Dedifferentiated amniotic fluid mesenchymal stem cell (primary cell): ENCODE measurements at regions not wholly inside any gene's neighbourhood (a gene's known extent, or its start where the extent isn't known, plus 50 kb on each side); places are given as distances from the start of the nearest gene placed in this dataset.
"Not testable (repeated sequence)": the region's sequence is repeated elsewhere in the genome, so short reads cannot be mapped to it uniquely, and the experiment has no call there.

Experiments
- DNase-seq: peaks from one replicate; pipeline ENCODE4 v3.0.0-alpha.2; 2016; ENCODE audit errors: extremely low spot score

DNA sequence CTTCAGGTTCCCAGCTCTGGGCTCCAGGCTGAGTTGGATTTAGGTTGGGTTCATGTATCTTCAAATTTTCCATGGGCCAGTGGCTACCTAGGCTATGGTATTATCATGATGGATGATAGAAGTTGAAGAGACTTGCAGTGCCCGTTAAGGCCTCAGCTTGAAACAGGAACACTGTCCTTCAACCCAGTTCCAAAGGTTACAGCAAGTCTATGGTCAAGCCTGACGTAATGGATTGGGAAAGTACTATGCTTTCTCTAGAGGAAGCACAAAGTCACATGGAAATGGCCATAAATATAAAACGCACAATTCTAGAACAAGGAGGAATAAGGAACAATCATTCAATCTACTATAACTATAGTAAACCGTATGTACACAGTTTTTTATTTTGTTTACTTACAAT, 593.2 kb downstream of the ZEB2 start:
- no peak for DNase-seq

DNA sequence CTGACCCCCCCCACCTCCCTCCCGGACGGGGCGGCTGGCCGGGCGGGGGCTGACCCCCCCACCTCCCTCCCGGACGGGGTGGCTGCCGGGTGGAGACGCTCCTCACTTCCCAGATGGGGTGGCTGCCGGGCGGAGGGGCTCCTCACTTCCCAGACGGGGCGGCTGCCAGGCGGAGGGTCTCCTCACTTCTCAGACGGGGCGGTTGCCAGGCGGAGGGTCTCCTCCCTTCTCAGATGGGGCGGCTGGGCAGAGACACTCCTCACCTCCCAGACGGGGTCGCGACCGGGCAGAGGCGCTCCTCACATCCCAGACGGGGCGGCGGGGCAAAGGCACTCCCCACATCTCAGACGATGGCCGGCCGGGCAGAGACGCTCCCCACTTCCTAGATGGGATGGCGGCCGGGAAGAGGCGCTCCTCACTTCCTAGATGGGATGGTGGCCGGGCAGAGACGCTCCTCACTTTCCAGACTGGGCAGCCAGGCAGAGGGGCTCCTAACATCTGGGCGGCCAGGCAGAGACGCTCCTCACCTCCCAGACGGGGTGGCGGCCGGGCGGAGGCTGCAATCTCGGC, 597.6 kb downstream of the ZEB2 start:
- DNase-seq, result not testable (repeated sequence)

DNA sequence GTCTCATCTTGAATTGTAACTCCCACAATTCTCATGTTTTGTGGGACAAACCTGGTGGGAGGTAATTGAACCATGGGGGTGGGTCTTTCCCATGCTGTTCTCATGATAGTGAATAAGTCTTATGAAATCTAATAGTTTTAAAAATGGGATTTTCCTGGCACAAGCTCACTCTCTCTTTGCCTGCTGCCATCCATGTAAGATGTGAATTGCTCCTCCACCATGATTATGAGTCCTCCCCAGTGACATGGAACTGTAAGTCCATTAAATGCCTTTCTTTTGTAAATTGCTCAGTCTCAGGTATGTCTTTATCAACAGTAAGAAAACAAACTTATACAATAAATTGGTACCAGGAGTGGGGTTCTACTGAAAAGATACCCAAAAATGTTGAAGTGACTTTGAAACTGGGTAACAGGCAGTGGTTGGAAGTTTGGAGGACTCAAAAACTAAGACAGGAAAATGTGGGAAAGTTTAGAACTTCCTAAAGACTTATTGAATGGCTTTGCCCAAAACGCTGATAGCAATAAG, 601.4 kb downstream of the ZEB2 start:
- DNase-seq, result no peak

DNA sequence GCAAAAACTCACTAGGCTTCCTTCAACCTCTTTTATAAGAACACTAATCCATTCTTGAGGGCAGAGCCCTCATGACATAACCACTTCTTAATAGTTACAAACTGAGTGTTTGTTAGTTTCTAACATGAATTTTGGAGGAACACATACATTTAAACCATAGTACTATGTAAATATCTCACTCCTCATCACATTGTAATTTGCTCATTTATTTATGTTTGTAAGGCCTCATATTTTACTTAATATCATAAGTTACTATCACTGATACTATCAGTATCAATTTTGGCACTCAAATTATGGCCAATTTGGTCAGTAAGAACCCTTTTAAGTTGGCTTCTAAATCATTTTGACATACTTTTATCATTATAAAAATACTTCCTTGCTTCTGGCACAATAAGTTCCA, 603.1 kb downstream of the ZEB2 start:
- no peak for DNase-seq

DNA sequence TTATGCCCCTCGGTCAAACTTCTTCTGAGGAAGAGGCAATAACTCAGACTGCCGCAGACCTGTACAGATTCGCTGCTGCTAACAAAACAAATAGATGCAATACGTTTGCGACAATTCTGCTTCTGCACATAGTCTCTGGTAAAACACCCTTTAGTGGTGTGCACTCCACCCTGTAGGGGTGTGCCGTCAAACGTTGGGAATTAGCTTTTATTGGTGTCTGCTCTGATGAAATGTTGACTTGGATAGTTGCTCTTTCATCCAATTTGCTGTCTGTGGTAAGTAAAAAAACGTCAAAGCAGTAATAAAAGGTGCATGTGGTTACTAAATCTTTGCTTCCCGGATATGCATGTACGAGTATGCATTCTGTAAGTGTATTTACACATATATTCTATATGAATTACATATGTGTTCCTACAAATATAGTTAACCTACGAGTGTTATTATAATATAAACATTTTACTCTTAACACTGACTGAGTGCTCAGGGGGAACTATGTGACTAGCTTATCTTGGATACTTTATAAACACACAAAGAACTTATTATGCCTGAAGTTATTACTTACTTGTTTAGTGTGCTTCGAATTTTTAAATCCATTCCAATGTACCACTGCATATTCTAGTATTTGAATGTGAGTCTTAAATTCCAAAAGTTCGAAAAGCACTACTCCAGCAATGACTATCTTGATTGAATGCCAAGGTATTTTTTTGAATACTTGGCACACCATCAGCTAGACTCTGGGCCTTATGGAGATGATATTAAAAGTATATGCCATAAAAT, 610.2 kb downstream of the ZEB2 start:
- DNase-seq, result no peak

DNA sequence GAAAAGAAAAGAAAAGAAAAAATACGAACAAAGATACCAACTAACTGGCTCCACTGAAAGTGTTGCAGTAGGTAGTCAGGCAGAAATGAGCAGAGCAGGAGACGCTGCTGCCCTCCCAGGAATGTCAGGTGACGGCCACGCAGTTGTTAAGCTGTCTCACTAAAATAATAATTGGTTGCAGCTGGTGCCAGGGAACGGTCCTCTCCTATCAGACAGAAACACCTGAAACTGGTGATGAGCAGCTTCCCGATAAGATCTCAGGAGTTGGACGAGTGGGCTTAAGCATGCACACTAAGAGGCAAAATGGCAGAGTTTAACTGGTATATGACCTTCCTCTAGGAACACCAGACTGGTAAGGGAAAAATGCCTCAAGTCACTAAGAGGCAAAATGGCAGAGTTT, 611.1 kb downstream of the ZEB2 start:
- DNase-seq, result no peak

DNA sequence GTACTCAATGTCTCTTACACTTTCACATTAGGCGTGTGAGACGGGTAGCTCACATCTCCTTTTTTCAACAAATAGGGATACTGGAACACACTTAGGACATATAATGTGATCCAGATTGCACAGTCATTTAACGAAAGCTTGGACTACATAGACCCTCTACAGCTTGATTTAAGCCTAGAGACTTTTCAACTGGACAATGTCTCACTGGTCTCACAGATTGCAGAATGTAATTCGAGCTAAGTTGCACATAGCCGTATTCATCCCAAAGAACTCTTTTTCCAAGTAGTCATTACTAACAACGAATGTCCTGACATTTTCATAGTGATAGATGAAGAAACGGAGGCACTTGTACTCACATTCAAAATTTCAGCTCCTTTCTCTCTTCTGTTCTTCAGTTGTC, 612.1 kb downstream of the ZEB2 start:
- DNase-seq, result no peak

DNA sequence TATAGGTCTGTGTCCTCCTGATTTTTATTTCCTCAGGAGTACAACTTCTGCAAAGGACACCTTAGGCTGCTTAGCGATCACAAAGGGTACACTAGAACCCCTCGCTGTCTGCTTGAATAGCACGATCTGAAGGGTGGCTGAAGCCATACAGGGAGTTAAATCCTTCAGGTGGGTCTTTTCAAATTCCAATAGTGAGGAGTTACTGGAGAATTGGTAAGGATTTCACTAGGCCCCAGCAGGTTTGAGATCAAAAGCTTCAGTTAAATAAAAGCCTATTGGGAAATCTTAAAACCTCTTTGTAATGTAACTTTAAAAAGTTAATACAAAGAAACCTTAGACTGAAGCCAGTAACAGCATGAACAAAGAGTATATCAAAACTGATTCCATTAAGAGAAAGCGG, 613.1 kb downstream of the ZEB2 start:
- DNase-seq, result no peak

DNA sequence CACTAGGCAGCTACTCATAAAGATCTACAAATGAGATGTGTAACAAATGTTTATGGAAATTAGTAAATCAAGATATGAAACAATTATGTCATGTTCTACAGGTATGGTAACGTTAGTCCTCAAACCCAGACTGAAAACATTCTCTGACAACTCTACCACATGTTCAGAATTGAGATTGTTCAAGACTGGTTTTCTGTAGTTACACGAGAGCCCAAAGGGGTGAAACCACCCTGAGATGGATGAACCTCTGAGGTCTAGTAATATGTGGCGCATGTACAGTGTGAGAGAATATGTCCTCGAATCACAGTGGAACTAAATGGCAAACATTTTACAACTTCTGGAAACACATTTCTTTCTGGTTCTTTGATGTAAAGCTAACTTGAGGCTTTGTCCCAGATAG, 614.3 kb downstream of the ZEB2 start:
- no peak for DNase-seq

DNA sequence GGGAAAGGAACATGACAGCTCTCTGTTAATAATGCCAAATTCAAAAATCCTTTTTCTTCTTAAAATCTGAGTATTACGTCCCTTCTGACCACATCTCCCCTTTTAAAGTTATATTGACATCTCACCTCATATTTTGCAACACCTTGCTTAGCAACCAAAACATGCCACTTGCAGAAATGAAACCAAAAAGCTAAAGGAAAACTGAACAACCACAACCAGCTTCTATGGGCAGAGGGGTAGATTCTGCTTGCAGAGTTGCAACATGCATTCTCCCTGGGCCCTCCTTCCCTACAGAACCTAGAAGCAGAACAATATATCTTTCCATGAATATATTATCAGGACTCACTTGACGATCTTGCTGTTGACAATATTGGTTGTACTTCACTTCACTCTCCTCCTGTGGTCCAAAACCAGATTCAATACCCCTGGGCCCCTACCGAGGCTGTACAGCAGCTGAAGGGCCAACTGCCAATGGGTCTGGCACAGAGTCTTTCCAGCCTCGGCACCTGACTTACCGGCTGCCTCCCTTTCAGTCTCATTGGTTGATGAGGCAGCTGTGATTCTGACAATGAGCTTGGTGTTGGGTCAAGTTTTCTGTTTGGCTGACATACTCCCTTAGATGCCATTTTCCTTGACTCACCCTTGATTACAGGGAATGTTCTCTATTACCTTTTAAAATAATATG, 616.6 kb downstream of the ZEB2 start:
- DNase-seq, result no peak

DNA sequence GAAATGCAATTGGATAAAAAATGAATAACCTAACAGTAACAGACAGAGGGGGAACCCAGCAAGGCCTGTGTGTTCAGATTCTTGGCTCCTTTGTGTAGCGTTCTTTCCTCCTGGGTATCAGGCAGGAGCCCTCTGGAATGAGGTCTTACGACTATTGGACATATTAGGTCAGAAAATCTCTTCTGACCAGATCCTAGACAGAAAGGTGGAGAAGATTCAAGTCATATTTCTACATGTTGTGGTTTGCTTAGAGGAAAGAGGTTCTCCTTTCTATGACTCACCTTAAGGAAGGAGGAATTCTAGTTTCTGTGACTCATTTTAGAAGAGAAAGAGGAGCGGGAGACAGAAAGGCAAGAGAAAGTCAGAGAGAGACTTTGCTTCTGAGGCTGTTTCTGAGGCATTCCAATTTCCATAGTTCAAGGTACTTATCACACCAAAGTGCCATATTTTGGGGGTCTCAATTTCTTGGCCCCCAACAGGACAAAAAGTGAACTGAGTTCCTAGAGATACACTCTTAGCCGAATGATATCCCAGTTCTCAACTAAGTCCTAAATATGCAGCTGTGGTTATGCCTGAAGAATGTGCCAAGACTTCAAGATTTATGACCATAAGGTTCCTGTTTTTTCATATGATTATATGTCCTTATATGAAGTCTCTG, 618.6 kb downstream of the ZEB2 start:
- peak; percentile 68 for DNase-seq

DNA sequence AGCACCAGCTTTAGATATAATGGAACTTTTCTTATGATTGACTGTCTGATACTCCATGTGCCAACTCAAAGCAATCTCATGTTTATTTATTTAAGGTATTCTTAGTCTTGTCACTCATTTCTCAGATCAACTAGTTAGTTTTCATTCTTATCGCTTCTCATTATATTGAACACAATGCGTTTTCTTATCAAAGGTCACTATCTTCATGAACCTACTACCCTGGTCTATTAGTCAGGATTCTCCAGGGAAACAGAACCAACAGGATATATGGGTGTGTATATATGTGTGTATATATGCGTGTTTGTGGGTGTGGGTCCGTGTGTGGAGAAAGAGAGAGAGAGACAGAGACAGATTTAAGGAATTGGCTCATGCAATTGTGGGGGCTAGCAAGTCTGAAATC, 619.9 kb downstream of the ZEB2 start:
- DNase-seq, result no peak

DNA sequence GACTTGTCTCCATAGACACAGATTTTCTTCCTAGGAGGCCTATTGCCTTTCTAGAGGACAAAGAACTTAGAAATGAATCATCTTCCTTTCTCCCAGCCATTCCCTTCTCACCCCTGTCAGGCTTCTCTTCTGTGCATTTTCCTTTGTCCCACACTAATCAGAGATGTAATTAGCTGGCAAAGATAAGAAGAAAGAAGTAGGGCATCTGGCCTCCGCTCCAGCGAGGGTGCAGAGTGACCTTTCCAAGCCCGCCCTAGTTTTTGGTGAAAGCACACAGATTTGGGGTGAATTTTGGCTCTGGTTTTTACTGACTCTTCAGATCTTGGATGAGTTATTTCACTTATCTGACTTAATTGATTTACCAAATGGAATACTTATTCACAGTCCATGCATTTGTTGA, 626.5 kb downstream of the ZEB2 start:
- DNase-seq, result no peak

DNA sequence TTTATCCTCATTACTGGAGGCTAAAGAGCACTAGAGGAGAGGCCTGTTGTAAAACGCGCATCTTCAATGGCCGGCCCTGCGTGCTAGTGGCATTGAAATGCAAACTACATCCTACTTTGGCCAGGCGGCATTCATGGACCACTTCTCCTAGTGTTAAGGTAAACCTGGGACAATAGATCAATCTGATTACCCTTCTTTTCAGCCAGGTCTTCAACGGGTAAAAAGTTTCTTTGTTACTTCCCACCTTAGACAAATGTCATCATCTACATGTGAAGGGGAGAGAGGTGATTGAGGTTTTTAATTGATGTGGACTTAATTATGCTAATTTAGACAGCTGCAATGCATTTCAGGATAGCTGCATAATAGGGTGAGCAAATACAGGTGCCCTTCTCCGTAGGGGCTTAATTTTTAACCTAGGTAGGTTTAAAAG, 628.0 kb downstream of the ZEB2 start:
- no peak for DNase-seq

DNA sequence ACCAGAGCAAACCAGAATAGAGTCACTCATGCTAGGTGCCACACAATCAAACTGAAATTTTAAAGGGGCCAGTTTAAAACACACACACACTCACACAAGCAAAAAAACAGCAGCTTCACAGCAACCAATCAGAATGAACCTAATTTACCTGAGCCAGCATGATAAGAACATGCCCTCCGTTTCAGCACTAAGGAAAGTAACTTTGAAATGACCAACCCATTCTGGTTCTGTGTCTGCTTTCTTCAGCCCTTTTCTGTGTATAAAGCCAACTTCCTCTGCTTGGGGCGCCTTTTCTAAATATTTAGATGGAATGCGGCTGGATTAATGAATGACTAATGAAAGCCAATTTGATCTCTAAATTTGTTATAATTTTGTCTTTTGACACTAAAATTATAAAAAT, 629.1 kb downstream of the ZEB2 start:
- no peak for DNase-seq

DNA sequence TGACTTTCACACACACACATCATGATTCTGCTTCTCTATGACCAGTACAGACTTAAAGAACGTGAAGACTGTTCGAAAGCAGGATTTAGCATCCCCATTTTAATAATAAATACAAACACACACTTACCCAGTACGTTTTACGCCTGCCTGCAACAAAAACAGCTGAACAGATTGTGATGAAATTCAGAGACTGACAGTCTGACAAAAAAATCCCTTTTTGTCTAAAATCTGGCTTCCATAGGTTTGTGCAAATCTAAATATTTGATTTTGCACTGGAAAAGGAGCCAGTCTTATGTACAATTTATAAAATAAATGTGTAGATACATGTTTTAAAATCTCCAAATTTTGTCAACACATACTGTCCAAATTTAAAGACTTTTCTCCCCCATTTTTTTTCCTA, 630.7 kb downstream of the ZEB2 start:
- no peak for DNase-seq

DNA sequence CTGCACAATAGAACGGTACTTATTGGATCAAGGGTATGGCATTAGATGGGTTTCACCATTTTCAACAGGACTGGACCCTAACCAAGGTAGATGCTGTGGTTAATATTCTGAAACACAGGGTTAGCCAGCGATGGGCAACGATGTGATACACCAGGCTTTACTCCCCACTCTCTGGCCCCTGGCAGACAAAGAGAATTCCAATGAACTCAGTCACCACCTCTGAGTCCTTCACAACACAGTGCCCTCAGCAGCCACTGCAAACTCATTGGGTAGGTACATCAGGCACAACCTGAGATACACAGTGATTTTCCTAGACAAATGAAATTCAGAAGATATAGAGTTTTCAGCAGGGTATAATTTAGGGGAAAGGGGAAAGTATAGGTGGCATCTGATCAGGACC, 634.5 kb downstream of the ZEB2 start:
- DNase-seq, result no peak

DNA sequence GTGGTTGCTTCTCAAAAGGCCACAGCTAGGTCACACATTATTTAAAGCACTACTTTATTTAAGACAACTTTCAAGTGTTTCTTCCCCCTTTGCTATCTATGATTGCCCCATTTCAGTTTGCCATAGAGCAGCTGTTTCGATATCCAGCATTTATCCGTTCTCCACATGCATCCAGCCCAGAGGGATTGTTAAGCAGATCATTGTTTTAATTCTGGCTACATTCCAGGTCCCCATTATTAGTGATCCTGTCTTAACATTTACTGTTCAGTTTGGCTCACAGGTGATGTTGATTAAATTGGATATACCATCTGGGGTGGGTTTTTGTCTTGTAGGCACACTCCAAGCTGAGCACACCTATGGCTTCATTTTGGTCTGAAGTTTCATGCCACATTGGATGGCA, 638.7 kb downstream of the ZEB2 start:
- no peak for DNase-seq

DNA sequence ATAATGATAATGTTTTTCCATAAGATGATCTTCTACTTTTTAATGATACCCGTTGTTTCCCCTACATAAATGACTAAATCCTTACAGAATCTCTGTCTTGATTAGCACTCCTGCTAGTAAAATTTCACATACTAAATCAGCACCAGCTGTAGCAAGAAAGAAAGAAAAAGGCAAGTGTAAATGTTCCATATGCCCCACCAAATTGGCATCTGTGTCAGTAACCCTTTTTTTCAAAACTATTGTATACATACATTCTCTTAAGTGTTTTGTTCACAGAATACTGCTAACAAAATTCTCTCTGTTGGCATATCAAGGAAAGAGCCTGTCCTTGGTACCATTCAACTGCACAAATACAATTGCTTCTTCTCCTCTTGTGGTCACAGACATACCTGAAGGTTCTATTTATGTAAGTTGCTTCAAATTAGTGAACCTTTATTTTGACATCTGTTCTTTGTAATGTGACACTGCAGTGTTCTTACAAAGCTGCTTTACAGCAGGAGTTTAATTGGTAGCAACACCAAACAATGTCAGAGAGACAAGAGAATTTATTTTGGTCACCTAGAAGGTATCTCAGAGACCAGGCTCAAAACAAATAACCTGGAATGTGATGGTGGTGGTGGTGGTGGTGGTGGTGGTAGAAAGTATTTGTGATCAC, 641.9 kb downstream of the ZEB2 start:
- DNase-seq, result no peak

DNA sequence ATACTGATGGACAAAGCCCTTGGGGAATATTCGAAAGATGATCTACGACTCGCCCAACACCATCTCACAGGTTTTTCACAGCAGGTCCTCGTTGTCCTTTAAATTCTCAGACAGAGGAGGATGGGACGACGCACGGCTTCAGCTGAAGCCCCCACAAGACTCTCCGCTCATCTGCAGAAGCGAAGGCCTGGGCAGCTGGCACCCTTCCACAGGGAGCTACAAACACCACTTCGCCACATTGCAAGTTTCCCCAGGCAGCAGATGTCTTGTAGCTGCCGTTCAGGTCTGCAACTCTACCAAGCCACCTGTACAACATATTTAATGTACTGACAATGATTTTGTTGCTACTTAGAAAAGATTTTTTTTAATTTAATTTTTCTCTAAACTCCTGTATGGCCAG, 642.9 kb downstream of the ZEB2 start:
- no peak for DNase-seq

DNA sequence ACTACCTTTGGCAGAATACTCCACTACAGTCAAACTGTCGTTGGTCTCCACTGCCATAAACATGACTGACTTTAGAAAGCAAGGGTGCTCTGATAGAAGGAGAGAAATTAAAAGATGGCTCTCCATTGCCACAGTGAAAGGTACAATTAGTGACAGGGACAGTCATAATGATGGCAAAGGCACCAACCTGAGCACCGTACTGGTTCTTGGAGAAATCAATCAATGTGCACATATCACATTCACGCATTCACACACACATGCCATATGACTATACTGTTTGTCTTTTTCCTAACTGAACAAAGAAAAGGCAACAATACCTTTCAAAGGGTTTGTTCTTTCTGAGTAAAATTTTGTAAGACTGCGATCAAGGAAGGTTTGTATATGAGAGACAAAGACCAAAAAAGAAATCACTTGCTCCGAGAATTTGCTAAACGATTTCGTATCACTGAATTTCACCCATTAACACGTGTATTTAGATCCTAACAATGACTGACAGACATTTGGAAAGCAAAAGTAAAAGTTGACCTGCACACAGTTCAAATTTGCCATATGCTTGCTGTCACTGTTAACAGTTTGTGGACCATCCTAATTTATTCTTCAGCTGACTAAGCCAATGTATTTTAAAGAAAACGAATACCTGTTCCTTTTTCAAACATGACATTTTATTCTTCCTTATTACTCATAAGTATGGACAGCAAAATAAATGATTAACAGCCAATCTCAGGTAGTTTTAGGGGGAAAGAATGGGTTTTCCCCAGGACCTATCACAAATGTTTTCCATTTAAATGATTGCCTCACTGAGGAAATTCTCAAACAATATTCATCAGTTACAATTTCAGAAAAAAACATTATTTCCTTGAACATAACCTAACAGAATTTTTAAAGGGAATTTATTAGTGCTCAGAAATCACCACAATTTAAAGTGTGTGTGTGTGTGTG, 644.4 kb downstream of the ZEB2 start:
- no peak for DNase-seq
